Suppressor macrophage treated with lipopolysaccharide for 4 hours (primary cell): ENCODE measurements at regions not wholly inside any gene's neighbourhood (a gene's known extent, or its start where the extent isn't known, plus 50 kb on each side); places are given as distances from the start of the nearest gene placed in this dataset.

ENCODE experiments used
- DNase-seq: peaks from one replicate; pipeline ENCODE4 v3.0.0-alpha.2; 2020

- no peak for DNase-seq
These were observed 116.9 kb downstream of the POLR2M start for GRCh38 chr15:57823325-57823882.

- no peak for DNase-seq
These were observed 117.7 kb downstream of the POLR2M start for GRCh38 chr15:57824186-57824585.

- DNase-seq: peak; percentile 8
These were observed 120.5 kb downstream of the POLR2M start for GRCh38 chr15:57827021-57827420.

GRCh38 chr15:57827971-57828370, 121.5 kb downstream of the POLR2M start:
- no peak for DNase-seq

GRCh38 chr15:57832183-57832582, 125.7 kb downstream of the POLR2M start:
- no peak for DNase-seq

- DNase-seq: no peak
These were observed 128.6 kb downstream of the POLR2M start for GRCh38 chr15:57835119-57835518.

GRCh38 chr15:57849317-57849716, 142.8 kb downstream of the POLR2M start:
- DNase-seq: peak; percentile 52

- DNase-seq: no peak
These were observed 148.0 kb downstream of the POLR2M start for GRCh38 chr15:57854531-57854930.

GRCh38 chr15:57857871-57858270, 151.4 kb downstream of the POLR2M start:
- DNase-seq: no peak

GRCh38 chr15:57859130-57859685, 152.7 kb downstream of the POLR2M start:
- no peak for DNase-seq

- DNase-seq: peak; percentile 72
These were observed 154.6 kb downstream of the POLR2M start for GRCh38 chr15:57861034-57861638.

GRCh38 chr15:57861815-57862586, 155.5 kb downstream of the POLR2M start:
- DNase-seq: peak; percentile 27

GRCh38 chr15:57862761-57863160, 156.2 kb downstream of the POLR2M start:
- DNase-seq: no peak

- DNase-seq: no peak
These were observed 158.8 kb downstream of the POLR2M start for GRCh38 chr15:57865294-57865693.

GRCh38 chr15:57866149-57866736, 159.7 kb downstream of the POLR2M start:
- DNase-seq: peak; percentile 75

GRCh38 chr15:57867970-57868798, 161.7 kb downstream of the POLR2M start:
- DNase-seq: no peak

- DNase-seq: no peak
These were observed 164.2 kb downstream of the POLR2M start for GRCh38 chr15:57870667-57871066.

- DNase-seq: no peak
These were observed 165.9 kb downstream of the POLR2M start for GRCh38 chr15:57872281-57873030.

GRCh38 chr15:57873564-57874209, 167.2 kb downstream of the POLR2M start:
- DNase-seq: no peak

GRCh38 chr15:57875347-57875746, 168.8 kb downstream of the POLR2M start:
- DNase-seq: no peak

GRCh38 chr15:57878573-57878972, 172.1 kb downstream of the POLR2M start:
- DNase-seq: no peak
